H54 (cell line): ENCODE measurements at regions not wholly inside any gene's neighbourhood (a gene's known extent, or its start where the extent isn't known, plus 50 kb on each side); places are given as distances from the start of the nearest gene placed in this dataset.

Experiments
- DNase-seq: peaks from one replicate; pipeline ENCODE4 v3.0.0; 2011; ENCODE audit warnings: low spot score, mixed read lengths; ENCODE audit not compliant: insufficient read length
- FAIRE-seq: peaks from 3 replicates; lab custom pipeline; 2011; peaks lifted over from hg19 to GRCh38; lab: Jason Lieb, UNC
- POLR2A ChIP-seq: IDR thresholded peaks from 2 replicates; pipeline ENCODE4 v1.6.1; 2011; ENCODE audit warnings: low read depth, mild to moderate bottlenecking, low read length

DNA sequence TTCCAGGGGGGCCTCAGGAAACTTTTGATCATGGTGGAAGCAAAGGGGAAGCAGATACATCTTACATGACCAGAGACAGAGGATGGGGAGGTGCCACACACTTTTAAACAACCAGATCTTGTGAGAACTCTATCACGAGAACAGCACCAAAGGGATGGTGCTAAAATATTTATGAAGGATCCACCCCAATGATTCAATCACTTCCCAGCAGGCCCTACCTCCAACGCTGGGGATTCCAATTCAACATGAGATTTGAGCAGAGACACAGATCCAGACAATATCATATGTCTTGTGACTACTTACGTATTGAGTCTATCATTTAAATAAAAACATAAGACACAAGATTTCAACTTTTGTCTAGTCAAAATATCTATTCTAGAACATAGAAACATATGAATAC, 351.9 kb downstream of the EPM2A start:
- TF ChIP-seq POLR2A: no peak
- DNase-seq (no peak), FAIRE-seq (no peak)

DNA sequence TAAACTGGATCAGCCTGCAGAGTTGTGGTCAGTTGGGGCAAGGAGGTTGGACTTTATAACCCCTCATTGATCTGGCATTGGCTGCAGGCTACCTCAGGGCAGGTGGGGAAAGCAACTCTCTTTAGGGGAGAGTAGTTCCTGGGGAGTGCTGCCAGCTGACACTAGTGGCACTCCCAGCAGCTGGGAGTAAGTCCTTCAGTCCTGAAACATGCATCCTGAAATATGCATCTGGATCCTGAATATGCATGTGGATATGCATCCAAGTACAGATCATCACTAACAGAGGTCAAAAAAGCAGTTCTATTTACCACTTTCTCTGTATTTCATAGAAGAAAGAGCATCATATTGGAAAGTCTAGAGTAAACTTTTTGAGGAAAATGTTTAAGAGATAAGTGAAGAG, 350.8 kb downstream of the EPM2A start:
- FAIRE-seq: no peak
- TF ChIP-seq POLR2A: no peak

DNA sequence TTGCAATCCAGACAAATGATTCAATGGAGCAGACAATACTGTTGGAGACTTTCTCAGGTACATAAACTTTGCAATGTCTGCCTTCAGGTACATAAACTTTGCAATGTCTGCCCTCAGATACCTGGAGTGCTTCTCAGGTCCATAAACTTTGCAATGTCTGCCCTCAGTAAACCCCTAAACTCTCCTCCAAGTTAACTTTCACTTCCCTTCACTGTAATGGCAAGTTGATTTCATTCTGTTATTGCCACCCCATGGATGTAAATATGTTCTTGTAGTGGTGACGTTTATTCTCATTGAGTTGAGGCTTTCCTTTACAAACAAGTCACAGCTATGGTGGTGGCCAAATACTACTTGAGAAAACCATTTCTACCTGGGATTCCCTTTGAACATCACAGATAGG, 338.8 kb downstream of the EPM2A start:
- no peak for TF ChIP-seq POLR2A
- FAIRE-seq (no peak), DNase-seq (no peak)

More for the DNA sequence above, 350.8 kb downstream of the EPM2A start:
- no peak for DNase-seq

DNA sequence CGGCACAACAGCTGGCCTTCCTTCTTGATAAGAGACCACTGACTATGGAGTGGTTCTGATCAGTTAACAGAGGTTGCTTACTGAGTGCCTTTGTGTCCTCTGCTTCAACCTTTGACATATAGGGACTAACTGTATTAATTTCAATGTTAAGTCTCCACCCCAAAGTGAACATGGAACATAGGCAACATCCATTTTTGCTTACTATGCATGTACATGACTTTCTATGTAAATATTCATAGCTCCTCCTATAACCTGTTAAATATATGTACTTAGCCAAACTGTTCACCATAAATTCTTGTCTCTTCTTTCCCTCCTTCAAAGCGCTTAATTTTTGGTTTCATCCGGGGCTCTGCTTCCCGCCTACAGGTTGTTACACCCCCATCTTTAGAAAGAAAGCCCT, 334.8 kb downstream of the EPM2A start:
- no peak for TF ChIP-seq POLR2A
- DNase-seq (no peak), FAIRE-seq (no peak)

DNA sequence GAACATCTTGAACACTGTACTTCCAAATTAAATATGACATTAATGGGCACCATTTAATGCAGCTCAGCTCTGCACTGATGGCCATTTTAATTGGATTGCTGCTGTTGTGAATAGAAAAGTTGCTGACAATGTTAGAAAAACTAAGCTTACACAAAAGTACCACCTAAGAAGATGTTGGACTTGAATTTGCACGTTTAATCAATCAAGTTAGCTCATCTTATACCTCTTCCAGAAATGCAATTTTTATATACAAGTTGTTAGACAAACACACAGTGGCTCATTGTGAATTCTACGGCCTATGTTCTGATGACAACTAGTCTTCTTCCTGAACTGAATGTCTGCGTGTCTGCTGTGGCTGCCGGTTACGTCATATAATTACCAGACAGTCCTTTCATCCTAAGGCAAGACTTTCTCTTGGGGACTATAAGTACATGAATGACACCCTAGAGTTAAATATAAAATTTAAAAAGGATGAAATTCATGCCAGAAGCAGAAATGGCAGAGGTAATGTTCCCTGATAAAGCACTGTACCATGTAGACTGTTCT, 330.2 kb downstream of the EPM2A start:
- no peak for TF ChIP-seq POLR2A
- no peak for FAIRE-seq
- no peak for DNase-seq

DNA sequence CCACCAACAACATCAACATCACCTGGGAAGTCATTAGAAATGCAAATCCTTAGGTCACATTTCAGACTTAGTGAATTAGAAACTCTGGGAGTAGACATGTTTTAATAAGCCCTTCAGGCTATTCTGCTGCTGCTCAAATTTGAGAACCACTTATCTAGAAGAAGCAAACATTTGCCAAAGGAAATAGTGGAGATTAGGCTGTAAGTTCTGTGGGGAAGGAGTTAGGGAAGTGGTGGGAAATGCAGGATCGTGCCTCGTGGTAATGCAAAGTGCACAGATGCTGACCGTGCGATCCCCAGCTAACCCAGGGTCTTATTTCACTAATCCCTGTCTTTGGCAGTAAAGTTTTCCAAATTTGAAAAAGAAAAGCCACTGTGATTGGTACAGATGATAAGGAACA, 328.5 kb downstream of the EPM2A start:
- FAIRE-seq (no peak), DNase-seq (no peak)
- no peak for TF ChIP-seq POLR2A

DNA sequence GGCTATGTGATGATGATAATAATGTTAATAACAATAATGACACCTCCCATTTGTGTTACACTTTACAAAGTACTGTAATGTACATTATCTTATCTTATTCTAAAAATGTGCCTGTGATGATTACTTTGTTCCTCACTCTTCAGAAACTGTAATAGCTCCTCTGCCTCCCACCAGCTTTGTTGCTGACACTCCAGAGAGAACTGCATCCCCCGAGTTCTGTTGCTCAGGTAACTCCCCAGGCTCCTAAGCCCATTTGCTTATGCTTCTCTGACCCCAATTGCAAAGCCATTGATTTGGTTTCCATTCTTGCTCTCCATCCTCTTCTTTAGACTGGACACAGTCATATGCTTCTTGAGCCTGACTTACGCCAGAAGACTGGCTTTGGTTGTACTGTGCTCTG, 319.7 kb downstream of the EPM2A start:
- no peak for TF ChIP-seq POLR2A
- FAIRE-seq (no peak), DNase-seq (no peak)

DNA sequence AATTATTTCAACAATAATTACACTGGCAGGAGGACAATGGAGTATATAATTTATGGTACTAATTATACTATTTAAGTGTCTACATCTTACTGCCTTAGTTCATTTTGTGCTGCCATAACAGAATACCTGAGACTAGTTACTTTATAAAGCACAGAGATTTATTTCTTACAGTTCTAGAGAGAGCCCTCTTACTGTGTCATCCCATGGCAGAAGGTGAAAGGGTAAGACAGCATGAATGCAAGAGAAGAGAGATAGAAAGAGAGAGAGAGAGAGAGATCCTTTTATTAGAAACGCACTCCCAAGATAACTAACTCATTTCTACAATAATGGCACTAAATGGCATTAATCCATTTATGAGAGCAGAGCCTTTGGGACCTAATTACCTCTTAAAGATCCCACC, 314.7 kb downstream of the EPM2A start:
- TF ChIP-seq POLR2A: no peak
- DNase-seq: no peak
- FAIRE-seq: no peak

DNA sequence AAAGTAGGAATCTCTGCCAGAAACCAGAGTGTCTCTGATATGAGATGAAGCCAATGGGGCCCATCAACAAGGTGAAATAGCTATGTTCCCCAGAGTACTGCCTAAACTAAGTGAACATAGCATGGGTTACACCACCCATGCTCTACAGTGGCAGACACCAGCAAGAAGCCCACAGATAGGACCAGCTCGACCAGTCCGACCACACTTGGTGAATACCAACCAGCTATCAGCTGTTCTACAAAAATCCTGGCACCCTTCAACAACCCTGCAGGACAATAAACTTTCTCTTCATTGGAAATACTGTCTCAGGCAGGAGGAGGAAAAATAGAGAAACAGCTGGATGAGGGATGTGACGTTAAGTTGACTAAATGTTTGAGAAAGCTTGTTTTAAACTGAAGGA, 311.4 kb downstream of the EPM2A start:
- FAIRE-seq (no peak), DNase-seq (no peak)
- no peak for TF ChIP-seq POLR2A

DNA sequence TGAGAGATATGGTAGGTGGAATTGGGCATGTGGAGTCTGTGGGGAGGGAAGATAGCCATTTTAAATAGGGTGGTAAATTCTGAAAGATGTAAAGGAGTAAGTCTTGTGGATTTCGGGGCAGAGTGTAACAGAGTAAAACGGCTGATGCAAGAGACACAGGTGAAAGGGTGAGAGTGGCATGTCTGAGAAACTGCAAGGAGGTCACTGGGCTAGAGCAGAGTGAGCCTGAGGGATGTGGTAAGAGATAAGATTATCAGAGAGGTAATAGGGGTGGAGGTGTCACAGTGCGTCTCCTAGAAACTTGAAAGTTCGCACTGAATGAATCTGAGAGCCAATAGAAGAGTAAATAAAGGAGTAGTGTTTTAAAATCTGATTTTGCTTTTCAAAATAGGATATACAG, 308.1 kb downstream of the EPM2A start:
- FAIRE-seq (no peak), DNase-seq (no peak)
- no peak for TF ChIP-seq POLR2A

DNA sequence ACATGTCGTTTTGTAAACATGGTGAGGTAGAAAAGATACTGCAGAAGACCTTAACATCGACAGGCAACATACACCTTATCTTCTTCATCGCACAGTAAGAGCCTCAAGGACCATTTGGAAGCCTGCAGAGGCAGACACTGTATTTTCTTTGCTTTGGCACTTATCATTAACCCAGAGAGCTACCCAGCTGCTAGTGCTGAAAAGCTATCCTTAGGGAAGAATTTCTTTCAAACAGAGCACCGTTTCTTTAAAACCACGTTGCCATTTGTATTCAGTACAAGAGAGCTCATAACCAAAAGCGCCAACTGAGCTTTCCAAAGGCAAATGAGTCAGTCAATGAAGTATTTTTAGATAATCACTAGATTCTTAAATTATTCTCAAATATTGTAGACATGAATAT, 306.6 kb downstream of the EPM2A start:
- DNase-seq (no peak), FAIRE-seq (no peak)
- no peak for TF ChIP-seq POLR2A

DNA sequence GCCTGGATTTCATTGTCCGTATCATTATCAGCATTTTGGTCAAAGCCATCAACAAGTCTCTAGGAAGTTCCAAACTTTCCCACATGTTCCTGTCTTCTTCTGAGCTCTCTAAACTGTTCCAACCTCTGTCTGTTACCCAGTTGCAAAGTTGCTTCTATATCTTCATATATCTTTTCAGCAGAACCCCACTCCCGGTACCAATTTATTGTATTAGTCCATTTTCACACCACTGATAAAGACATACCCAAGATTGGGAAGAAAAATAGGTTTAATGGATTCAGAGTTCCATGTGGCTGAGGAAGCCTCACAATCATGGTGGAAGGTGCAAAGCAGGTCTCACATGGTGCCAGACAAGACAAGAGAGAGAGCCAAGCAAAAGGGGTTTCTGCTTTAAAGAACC, 293.2 kb downstream of the EPM2A start:
- FAIRE-seq: no peak
- no peak for TF ChIP-seq POLR2A

DNA sequence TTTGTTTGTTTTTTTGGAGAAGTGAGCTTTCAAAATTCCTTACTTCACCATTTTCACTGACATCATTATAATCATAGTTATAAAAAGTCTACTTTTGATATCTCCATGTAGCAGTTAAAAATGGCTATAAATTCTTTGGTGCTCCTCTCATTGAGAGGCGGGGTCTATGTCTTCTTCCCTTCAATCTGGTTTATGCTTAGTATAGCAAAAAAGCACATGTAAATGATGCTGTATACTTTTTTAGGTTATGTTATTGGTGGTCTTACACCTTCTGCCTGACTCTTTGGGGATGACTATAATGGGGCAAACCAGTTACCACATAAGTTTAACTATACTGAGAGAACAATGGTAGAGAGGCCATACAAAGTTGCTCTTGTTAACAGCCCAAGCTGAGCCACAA, 289.6 kb downstream of the EPM2A start:
- FAIRE-seq (no peak), DNase-seq (no peak)
- TF ChIP-seq POLR2A: no peak

More for the DNA sequence above, 293.2 kb downstream of the EPM2A start:
- DNase-seq: no peak

DNA sequence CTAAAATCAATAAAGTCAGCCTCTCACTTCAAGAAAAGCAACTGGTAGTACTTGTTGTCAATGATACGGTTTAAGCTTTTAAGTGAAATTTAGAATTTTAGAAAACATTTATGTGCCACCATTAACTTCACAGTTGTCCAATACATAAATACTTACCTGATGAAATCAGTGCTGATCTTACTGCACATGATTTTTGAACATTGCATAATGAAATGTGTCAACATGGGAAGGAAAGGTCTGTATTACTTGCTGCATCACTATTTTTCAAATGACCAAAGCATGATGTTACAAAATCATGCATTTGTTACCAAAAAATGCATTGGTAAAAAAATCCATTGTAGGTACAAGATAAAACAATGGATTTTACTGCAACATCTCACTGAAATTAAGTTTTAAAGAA, 284.3 kb downstream of the EPM2A start:
- FAIRE-seq: no peak
- TF ChIP-seq POLR2A: no peak
- no peak for DNase-seq

DNA sequence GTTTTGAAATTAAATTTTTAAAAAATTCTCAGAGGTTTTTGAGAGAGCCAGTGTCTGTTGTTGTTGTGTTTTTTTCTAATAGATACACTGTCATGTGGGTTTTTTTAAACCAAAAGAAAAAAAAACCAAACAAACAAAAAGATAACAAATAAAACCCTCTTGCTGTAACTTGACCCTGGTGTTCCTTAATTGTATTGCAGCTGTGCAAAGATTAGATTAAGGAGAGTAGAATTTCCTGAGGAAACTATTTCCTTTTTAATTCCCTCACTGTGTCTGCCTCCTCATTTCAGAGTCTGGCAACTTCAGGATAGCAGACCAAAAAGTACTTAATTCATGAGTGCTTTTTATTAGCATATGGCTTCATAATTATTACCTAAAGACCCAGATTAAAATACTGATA, 281.9 kb downstream of the EPM2A start:
- DNase-seq (no peak), FAIRE-seq (no peak)
- TF ChIP-seq POLR2A: no peak

DNA sequence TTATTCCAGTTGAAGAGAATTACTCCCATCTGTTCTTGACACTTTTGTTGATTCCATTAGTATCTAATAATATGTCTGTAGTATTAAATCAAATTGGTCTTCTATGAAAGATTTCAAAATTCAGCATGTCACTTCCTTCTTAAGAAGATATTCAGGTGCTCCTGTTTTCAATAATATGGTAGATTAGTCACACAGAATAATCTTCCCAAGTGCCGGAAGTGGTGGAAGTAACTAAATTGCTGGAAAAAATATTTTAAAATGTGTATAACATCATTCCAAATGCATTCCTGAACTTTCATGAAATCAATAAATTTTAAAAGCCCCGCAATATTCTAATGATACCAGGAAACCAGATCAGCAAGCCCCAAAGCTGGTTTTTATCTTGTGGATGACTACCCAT, 281.3 kb downstream of the EPM2A start:
- no peak for DNase-seq
- FAIRE-seq: no peak

More for the DNA sequence above, 281.3 kb downstream of the EPM2A start:
- TF ChIP-seq POLR2A: no peak
